OCI-LY7 (cell line): ENCODE measurements at regions not wholly inside any gene's neighbourhood (a gene's known extent, or its start where the extent isn't known, plus 50 kb on each side); places are given as distances from the start of the nearest gene placed in this dataset.
A peak's percentile ranks its signal among the peaks of the same experiment; 100 is the strongest.
"Not testable (repeated sequence)": the region's sequence is repeated elsewhere in the genome, so short reads cannot be mapped to it uniquely, and the experiment has no call there.

Experiments used
- BruUV-seq: library from RNA; stranded (reverse); fragments of 400-500 nt; replicated peaks from 2 replicates; lab custom pipeline; 2021; lab: Mats Ljungman, UMichigan
- CTCF ChIA-PET: fragments of 300-600 bp; sonication (Branson Sonifier 250); formaldehyde crosslinking; loops from one replicate; lab custom pipeline; 2022; ENCODE audit warnings: antibody characterized with exemption; ENCODE audit not compliant: unreplicated experiment; lab: Charles Lee
- POLR2A ChIA-PET: fragments of 300-600 bp; sonication (Branson Sonifier 250); formaldehyde crosslinking; loops from one replicate; lab custom pipeline; 2022; ENCODE audit warnings: antibody characterized with exemption; lab: Charles Lee
- DNase-seq: peaks from one replicate; pipeline ENCODE4 v3.0.0-alpha.2; 2015; ENCODE audit warnings: low spot score
- H2AFZ ChIP-seq: fragments of 200-600 bp; sonication (generic), shearing (Covaris generic); 2 replicates; pipeline ENCODE4 v1.6.1; 2014; ENCODE audit warnings: mild to moderate bottlenecking, antibody characterized with exemption, low read length, moderate library complexity
- H3K27ac ChIP-seq: fragments of 200-600 bp; sonication (generic); 2 replicates; pipeline ENCODE4 v1.5.1; 2014; ENCODE audit warnings: mixed run types, low read depth, mild to moderate bottlenecking, moderate library complexity, low read length, inconsistent platforms; ENCODE audit not compliant: poor library complexity, severe bottlenecking
- H3K36me3 ChIP-seq: fragments of 200-600 bp; sonication (generic); 2 replicates; pipeline ENCODE4 v1.6.1; 2014; ENCODE audit warnings: mild to moderate bottlenecking, antibody characterized with exemption, low read length, moderate library complexity, mixed read lengths; ENCODE audit not compliant: insufficient read depth
- H3K4me1 ChIP-seq: fragments of 200-600 bp; sonication (generic); 2 replicates; pipeline ENCODE4 v1.5.1; 2014; ENCODE audit warnings: mild to moderate bottlenecking, low read length; ENCODE audit not compliant: insufficient read depth, poor library complexity, severe bottlenecking
- H3K4me2 ChIP-seq: fragments of 200-600 bp; sonication (generic); 2 replicates; pipeline ENCODE4 v1.6.1; 2014; ENCODE audit warnings: mild to moderate bottlenecking, low read length
- H3K4me3 ChIP-seq: fragments of 200-600 bp; sonication (generic); 2 replicates; pipeline ENCODE4 v1.5.1; 2014; ENCODE audit warnings: mild to moderate bottlenecking, low read depth, low read length; ENCODE audit not compliant: poor library complexity, severe bottlenecking
- H3K79me2 ChIP-seq: fragments of 200-600 bp; sonication (generic); 2 replicates; pipeline ENCODE4 v1.6.1; 2016; ENCODE audit warnings: low read depth, mild to moderate bottlenecking, low read length, moderate library complexity, mixed read lengths; ENCODE audit not compliant: insufficient read depth
- H3K9me2 ChIP-seq: fragments of 200-600 bp; sonication (generic); 2 replicates; pipeline ENCODE4 v1.6.1; 2016; ENCODE audit warnings: mild to moderate bottlenecking, low read length, mixed read lengths; ENCODE audit not compliant: insufficient read depth
- H3K9me3 ChIP-seq: fragments of 200-600 bp; sonication (generic); 2 replicates; pipeline ENCODE4 v1.6.1; 2014; ENCODE audit warnings: mild to moderate bottlenecking, mixed run types, low read length, mixed read lengths
- H4K20me1 ChIP-seq: fragments of 200-600 bp; sonication (generic); 2 replicates; pipeline ENCODE4 v1.6.1; 2014; ENCODE audit warnings: mild to moderate bottlenecking, antibody characterized with exemption, low read length, moderate library complexity, mixed read lengths; ENCODE audit not compliant: insufficient read depth
- CTCF ChIP-seq: fragments of 200-600 bp; sonication (generic); conservative IDR thresholded peaks from 2 replicates; pipeline ENCODE4 v1.5.1; 2014; ENCODE audit warnings: mild to moderate bottlenecking, antibody characterized with exemption, low read length, moderate library complexity, mixed read lengths
- EZH2phosphoT487 ChIP-seq: fragments of 200-600 bp; sonication (generic); IDR thresholded peaks from 2 replicates; pipeline ENCODE4 v1.6.1; 2018; ENCODE audit warnings: low read depth, borderline replicate concordance, mild to moderate bottlenecking, mixed run types, antibody characterized with exemption, low read length, moderate library complexity, mixed read lengths
- intact Hi-C: fragments of 100-400 bp; cut with micrococcal nuclease; formaldehyde crosslinking; loops from one replicate; pipeline ENCODE4 v1.10.0; 2022; ENCODE audit not compliant: unreplicated experiment

GRCh38 chr9:135410831-135411473, 68.6 kb upstream of the PPP1R26 start:
- H3K9me2 ChIP-seq, result no peaks in the 10 kb centered on the region
- no peak overlapping the region for H3K27ac ChIP-seq
- no peak for DNase-seq
- H3K4me3 ChIP-seq, result no peak overlapping the region
- H3K4me2 ChIP-seq, result no peak overlapping the region
- CTCF ChIA-PET, result no interaction called here
- no peaks in the 10 kb centered on the region for H3K79me2 ChIP-seq
- TF ChIP-seq CTCF (no peak), EZH2phosphoT487 (no peak)
- POLR2A ChIA-PET, result no interaction called here
- H2AFZ ChIP-seq, result no peak overlapping the region
- no peaks in the 10 kb centered on the region for H3K36me3 ChIP-seq
- no peaks in the 10 kb centered on the region for H3K9me3 ChIP-seq
- BruUV-seq, result no TSS peak
- H3K4me1 ChIP-seq, result no peaks in the 10 kb centered on the region
- H4K20me1 ChIP-seq, result no peaks in the 10 kb centered on the region
- intact Hi-C loops, result loop anchor here (5.0 kb wide), 1 partner anchor 324 kb away; the partner anchor contains the start of gene OLFM1

- DNase-seq, POLR2A ChIA-PET, CTCF ChIA-PET, H2AFZ ChIP-seq, H3K4me1 ChIP-seq, BruUV-seq, H3K4me3 ChIP-seq, H3K4me2 ChIP-seq, H3K9me3 ChIP-seq, H3K27ac ChIP-seq, H3K9me2 ChIP-seq, H3K79me2 ChIP-seq, H4K20me1 ChIP-seq, H3K36me3 ChIP-seq: not testable (repeated sequence)
- intact Hi-C loops, result loop anchor here (5.0 kb wide), 1 partner anchor 324 kb away; the partner anchor contains the start of gene OLFM1
Measured at GRCh38 chr9:135411605-135412004, 68.0 kb upstream of the PPP1R26 start.

GRCh38 chr9:135412315-135413085, 67.1 kb upstream of the PPP1R26 start:
- H3K9me2 ChIP-seq, H3K4me2 ChIP-seq, H4K20me1 ChIP-seq, H3K4me3 ChIP-seq, CTCF ChIA-PET, H3K79me2 ChIP-seq, H3K9me3 ChIP-seq, H3K36me3 ChIP-seq, H2AFZ ChIP-seq, BruUV-seq, POLR2A ChIA-PET, H3K4me1 ChIP-seq, H3K27ac ChIP-seq: not testable (repeated sequence)
- peak; percentile 79 for TF ChIP-seq CTCF
- peak; percentile 39 for DNase-seq
- intact Hi-C loops, result loop anchor here (5.0 kb wide), 1 partner anchor 325 kb away; the partner anchor contains the start of gene OLFM1
